ENCODE measurements at regions not wholly inside any gene's neighbourhood (a gene's known extent, or its start where the extent isn't known, plus 50 kb on each side); places are given as distances from the start of the nearest gene placed in this dataset.

GRCh38 chr9:71253011-71253410, 131.6 kb upstream of the TRPM3 start:
- Mint-ChIP-seq H3K36me3 (ENCODE audit: insufficient read depth) (no peaks in the 10 kb centered on the region), H3K9me3 (no peaks in the 10 kb centered on the region), H3K27me3 (no peaks in the 10 kb centered on the region), H3K4me1 (ENCODE audit: low read depth in 2 of 2) (no peaks in the 10 kb centered on the region), H3K4me3 (no peak overlapping the region), H3K27ac (no peak overlapping the region)
- ATAC-seq (replicated peaks) (no peak), DNase-seq (no peak)

- no peaks in the 10 kb centered on the region for H3K4me1 Mint-ChIP-seq (ENCODE audit: low read depth in 2 of 2)
- no peak overlapping the region for H3K27ac Mint-ChIP-seq
- H3K4me3 Mint-ChIP-seq: no peak overlapping the region
- H3K36me3 Mint-ChIP-seq (ENCODE audit: insufficient read depth): no peaks in the 10 kb centered on the region
- no peaks in the 10 kb centered on the region for H3K27me3 Mint-ChIP-seq
- DNase-seq (no peak), ATAC-seq (replicated peaks) (no peak)
- no peaks in the 10 kb centered on the region for H3K9me3 Mint-ChIP-seq
Measured at GRCh38 chr9:71250581-71250980, 129.2 kb upstream of the TRPM3 start.

- DNase-seq: no peak
- no peaks in the 10 kb centered on the region for H3K27me3 Mint-ChIP-seq
- no peaks in the 10 kb centered on the region for H3K9me3 Mint-ChIP-seq
- no peaks in the 10 kb centered on the region for H3K4me1 Mint-ChIP-seq (ENCODE audit: low read depth in 2 of 2)
- H3K27ac Mint-ChIP-seq: no peak overlapping the region
- no peak overlapping the region for H3K4me3 Mint-ChIP-seq
- H3K36me3 Mint-ChIP-seq (ENCODE audit: insufficient read depth): no peaks in the 10 kb centered on the region
- no peak for ATAC-seq (replicated peaks)
Measured at GRCh38 chr9:71249729-71250317, 128.4 kb upstream of the TRPM3 start.

GRCh38 chr9:71245651-71246050, 124.2 kb upstream of the TRPM3 start:
- no peak overlapping the region for H3K27ac Mint-ChIP-seq
- no peaks in the 10 kb centered on the region for H3K9me3 Mint-ChIP-seq
- H3K4me1 Mint-ChIP-seq (ENCODE audit: low read depth in 2 of 2): no peaks in the 10 kb centered on the region
- no peak overlapping the region for H3K4me3 Mint-ChIP-seq
- no peaks in the 10 kb centered on the region for H3K36me3 Mint-ChIP-seq (ENCODE audit: insufficient read depth)
- DNase-seq (no peak), ATAC-seq (replicated peaks) (no peak)
- H3K27me3 Mint-ChIP-seq: peaks cover 0 to 15% of the 10 kb centered on the region in 2 donors

- ATAC-seq (replicated peaks) (no peak), DNase-seq (no peak)
- Mint-ChIP-seq H3K27me3 (peaks cover 0 to 15% of the 10 kb centered on the region in 2 donors), H3K4me3 (no peak overlapping the region), H3K36me3 (ENCODE audit: insufficient read depth) (no peaks in the 10 kb centered on the region), H3K27ac (no peak overlapping the region), H3K4me1 (ENCODE audit: low read depth in 2 of 2) (no peaks in the 10 kb centered on the region), H3K9me3 (no peaks in the 10 kb centered on the region)
Measured at GRCh38 chr9:71243951-71244350, 122.5 kb upstream of the TRPM3 start.

GRCh38 chr9:71242081-71242480, 120.7 kb upstream of the TRPM3 start:
- Mint-ChIP-seq H3K36me3 (ENCODE audit: insufficient read depth) (no peaks in the 10 kb centered on the region), H3K9me3 (no peaks in the 10 kb centered on the region), H3K4me3 (no peak overlapping the region), H3K27me3 (peaks cover 0 to 15% of the 10 kb centered on the region in 2 donors), H3K27ac (no peak overlapping the region), H3K4me1 (ENCODE audit: low read depth in 2 of 2) (no peaks in the 10 kb centered on the region)
- ATAC-seq (replicated peaks) (no peak), DNase-seq (no peak)

- no peak overlapping the region for H3K4me3 Mint-ChIP-seq
- no peaks in the 10 kb centered on the region for H3K4me1 Mint-ChIP-seq (ENCODE audit: low read depth in 2 of 2)
- no peaks in the 10 kb centered on the region for H3K27me3 Mint-ChIP-seq
- no peaks in the 10 kb centered on the region for H3K36me3 Mint-ChIP-seq (ENCODE audit: insufficient read depth)
- DNase-seq (no peak), ATAC-seq (replicated peaks) (no peak)
- H3K27ac Mint-ChIP-seq: no peak overlapping the region
- H3K9me3 Mint-ChIP-seq: peaks cover 0 to 2% of the 10 kb centered on the region in 2 donors
Measured at GRCh38 chr9:71237051-71237450, 115.6 kb upstream of the TRPM3 start.

- no peak overlapping the region for H3K4me3 Mint-ChIP-seq
- H3K9me3 Mint-ChIP-seq: peaks cover 0 to 2% of the 10 kb centered on the region in 2 donors
Measured at GRCh38 chr9:71233646-71234045, 112.2 kb upstream of the TRPM3 start.

GRCh38 chr9:71223953-71224538, 102.6 kb upstream of the TRPM3 start:
- ATAC-seq (replicated peaks) (no peak), DNase-seq (no peak)
- no peaks in the 10 kb centered on the region for H3K27me3 Mint-ChIP-seq
- H3K27ac Mint-ChIP-seq: no peak overlapping the region
- no peaks in the 10 kb centered on the region for H3K4me1 Mint-ChIP-seq (ENCODE audit: low read depth in 2 of 2)
- no peaks in the 10 kb centered on the region for H3K9me3 Mint-ChIP-seq
- H3K4me3 Mint-ChIP-seq: no peak overlapping the region
- H3K36me3 Mint-ChIP-seq (ENCODE audit: insufficient read depth): no peaks in the 10 kb centered on the region

More at GRCh38 chr9:71233646-71234045, 112.2 kb upstream of the TRPM3 start:
- no peak for DNase-seq
- no peaks in the 10 kb centered on the region for H3K36me3 Mint-ChIP-seq (ENCODE audit: insufficient read depth)
- H3K27me3 Mint-ChIP-seq: no peaks in the 10 kb centered on the region
- H3K27ac Mint-ChIP-seq: no peak overlapping the region
- ATAC-seq (replicated peaks): no peak
- no peaks in the 10 kb centered on the region for H3K4me1 Mint-ChIP-seq (ENCODE audit: low read depth in 2 of 2)

GRCh38 chr9:71218774-71219173, 97.4 kb upstream of the TRPM3 start:
- no peak for ATAC-seq (replicated peaks)
- H3K27me3 Mint-ChIP-seq: no peaks in the 10 kb centered on the region
- no peaks in the 10 kb centered on the region for H3K36me3 Mint-ChIP-seq (ENCODE audit: insufficient read depth)
- no peak for DNase-seq
- H3K27ac Mint-ChIP-seq: no peak overlapping the region
- H3K9me3 Mint-ChIP-seq: no peaks in the 10 kb centered on the region
- no peak overlapping the region for H3K4me3 Mint-ChIP-seq
- no peaks in the 10 kb centered on the region for H3K4me1 Mint-ChIP-seq (ENCODE audit: low read depth in 2 of 2)

GRCh38 chr9:71213633-71214032, 92.2 kb upstream of the TRPM3 start:
- Mint-ChIP-seq H3K36me3 (ENCODE audit: insufficient read depth) (no peaks in the 10 kb centered on the region), H3K9me3 (no peaks in the 10 kb centered on the region), H3K4me1 (ENCODE audit: low read depth in 2 of 2) (no peaks in the 10 kb centered on the region), H3K27ac (no peak overlapping the region), H3K27me3 (no peaks in the 10 kb centered on the region), H3K4me3 (no peak overlapping the region)
- ATAC-seq (replicated peaks) (no peak), DNase-seq (no peak)

GRCh38 chr9:71210326-71210725, 88.9 kb upstream of the TRPM3 start:
- H3K36me3 Mint-ChIP-seq (ENCODE audit: insufficient read depth): no peaks in the 10 kb centered on the region
- H3K27me3 Mint-ChIP-seq: no peaks in the 10 kb centered on the region
- H3K4me3 Mint-ChIP-seq: no peak overlapping the region
- no peak for DNase-seq
- no peaks in the 10 kb centered on the region for H3K4me1 Mint-ChIP-seq (ENCODE audit: low read depth in 2 of 2)
- no peak for ATAC-seq (replicated peaks)
- no peak overlapping the region for H3K27ac Mint-ChIP-seq
- no peaks in the 10 kb centered on the region for H3K9me3 Mint-ChIP-seq

- Mint-ChIP-seq H3K27me3 (no peaks in the 10 kb centered on the region), H3K36me3 (ENCODE audit: insufficient read depth) (no peaks in the 10 kb centered on the region)
Measured at GRCh38 chr9:71209890-71210289, 88.5 kb upstream of the TRPM3 start.

GRCh38 chr9:71202931-71203330, 81.5 kb upstream of the TRPM3 start:
- no peaks in the 10 kb centered on the region for H3K27me3 Mint-ChIP-seq
- H3K4me1 Mint-ChIP-seq (ENCODE audit: low read depth in 2 of 2): no peaks in the 10 kb centered on the region
- H3K36me3 Mint-ChIP-seq (ENCODE audit: insufficient read depth): no peaks in the 10 kb centered on the region
- DNase-seq (no peak), ATAC-seq (replicated peaks) (no peak)
- no peak overlapping the region for H3K27ac Mint-ChIP-seq
- peaks cover 2 to 16% of the 10 kb centered on the region in 2 donors for H3K9me3 Mint-ChIP-seq
- H3K4me3 Mint-ChIP-seq: no peak overlapping the region

More at GRCh38 chr9:71209890-71210289, 88.5 kb upstream of the TRPM3 start:
- Mint-ChIP-seq H3K9me3 (no peaks in the 10 kb centered on the region), H3K4me1 (ENCODE audit: low read depth in 2 of 2) (no peaks in the 10 kb centered on the region), H3K27ac (no peak overlapping the region), H3K4me3 (no peak overlapping the region)
- ATAC-seq (replicated peaks) (no peak), DNase-seq (no peak)

All from effector memory CD8-positive, alpha-beta T cell (primary cell).